Activated CD8-positive, alpha-beta T cell treated with anti-CD3 and anti-CD28 coated beads for 36 hours (primary cell): ENCODE measurements at regions not wholly inside any gene's neighbourhood (a gene's known extent, or its start where the extent isn't known, plus 50 kb on each side); places are given as distances from the start of the nearest gene placed in this dataset.

Experiments used
- ATAC-seq: fragments of 200-7000 bp; cut with Tn5 transposase; one replicate; pipeline ENCODE4 v1.10.0; 2021; ENCODE audit warnings: mild to moderate bottlenecking, moderate library complexity
- CTCF ChIA-PET: fragments of 350-600 bp; sonication (Branson Sonifier 250); formaldehyde crosslinking; loops from one replicate; lab custom pipeline; 2021; ENCODE audit warnings: antibody characterized with exemption; lab: Charles Lee
- POLR2A ChIA-PET: fragments of 350-600 bp; sonication (Branson Sonifier 250); formaldehyde crosslinking; loops from one replicate; lab custom pipeline; 2021; ENCODE audit warnings: antibody characterized with exemption; lab: Charles Lee
- DNase-seq: peaks from one replicate; pipeline ENCODE4 v3.0.0-alpha.2; 2020
- H3K27ac Mint-ChIP-seq: one replicate; pipeline ENCODE4 v1.8.0; 2021; ENCODE audit warnings: mild to moderate bottlenecking, mixed read lengths
- H3K27me3 Mint-ChIP-seq: one replicate; pipeline ENCODE4 v1.8.0; 2021; ENCODE audit warnings: mixed read lengths
- H3K36me3 Mint-ChIP-seq: one replicate; pipeline ENCODE4 v1.8.0; 2021; ENCODE audit warnings: low read depth, mixed read lengths
- H3K4me1 Mint-ChIP-seq: one replicate; pipeline ENCODE4 v1.8.0; 2021; ENCODE audit warnings: low read depth, mixed read lengths
- H3K4me3 Mint-ChIP-seq: one replicate; pipeline ENCODE4 v1.8.0; 2021; ENCODE audit warnings: mild to moderate bottlenecking, moderate library complexity, mixed read lengths
- H3K9me3 Mint-ChIP-seq: one replicate; pipeline ENCODE4 v1.8.0; 2021; ENCODE audit warnings: mixed read lengths
- intact Hi-C: fragments of 100-400 bp; cut with micrococcal nuclease; formaldehyde crosslinking; loops from one replicate; pipeline ENCODE4 v1.10.0; 2022
- TF ChIP-seq, protein P1 (sequence below): fragments of 200-600 bp; IDR thresholded peaks from one replicate; pipeline ENCODE4 v1.8.0; 2022; ENCODE audit warnings: antibody characterized with exemption, mild to moderate bottlenecking

DNA sequence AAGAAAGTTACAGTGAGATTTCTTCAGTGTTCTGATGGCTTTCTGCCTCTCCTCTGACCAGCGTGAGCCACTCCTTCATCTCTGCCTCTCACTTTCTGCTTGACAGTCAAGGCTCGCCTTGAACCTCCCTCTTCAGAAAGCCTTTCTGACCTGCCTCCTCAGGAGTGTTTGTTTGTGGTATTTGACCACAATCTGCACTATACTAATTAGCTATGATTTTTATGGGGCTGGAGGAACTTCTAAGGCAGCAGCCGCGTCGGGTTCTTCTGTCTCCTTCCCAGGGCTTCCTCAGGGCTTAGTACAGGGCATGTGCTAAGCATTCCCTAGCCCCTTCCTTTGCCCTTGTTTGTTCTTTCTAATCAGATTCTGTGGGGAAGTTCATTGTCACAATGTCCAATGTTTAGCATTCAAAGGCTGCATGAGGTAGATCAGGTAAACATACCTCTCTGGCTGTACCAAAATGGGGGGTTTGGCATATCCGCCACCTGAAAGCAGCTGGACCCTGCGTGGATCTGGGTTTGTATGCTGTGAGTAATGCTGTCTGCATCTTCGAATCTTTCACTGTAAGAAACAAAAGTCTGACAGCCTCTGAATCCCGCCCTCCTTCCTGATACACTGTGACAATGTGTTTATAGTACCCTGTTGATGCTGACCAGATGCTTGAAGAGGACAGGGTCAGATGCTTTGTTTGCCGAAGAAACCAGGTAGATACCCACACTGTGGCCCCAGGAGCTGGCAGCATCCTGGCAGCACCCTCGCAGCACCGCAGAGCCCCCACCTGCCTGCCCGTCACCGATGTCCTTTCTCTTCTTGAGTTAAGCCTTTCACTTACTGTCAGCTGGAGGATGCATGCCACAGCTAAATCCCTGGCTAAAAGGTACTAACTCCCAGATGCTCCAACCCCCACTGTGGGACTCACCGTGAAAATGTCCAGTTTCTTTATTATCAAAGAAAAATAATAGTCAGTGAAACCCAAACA lies 260.8 kb upstream of the HDAC4 start:
- Mint-ChIP-seq H3K36me3 (no peaks in the 10 kb centered on the region), H3K4me1 (no peaks in the 10 kb centered on the region), H3K4me3 (no peak overlapping the region), H3K27ac (no peak overlapping the region), H3K9me3 (no peaks in the 10 kb centered on the region), H3K27me3 (peaks cover 21% of the 10 kb centered on the region)
- POLR2A ChIA-PET, result no interaction called here
- CTCF ChIA-PET, result no interaction called here
- intact Hi-C loops, result no loop called here
- ATAC-seq, result no peak
- TF ChIP-seq, protein P1, sequence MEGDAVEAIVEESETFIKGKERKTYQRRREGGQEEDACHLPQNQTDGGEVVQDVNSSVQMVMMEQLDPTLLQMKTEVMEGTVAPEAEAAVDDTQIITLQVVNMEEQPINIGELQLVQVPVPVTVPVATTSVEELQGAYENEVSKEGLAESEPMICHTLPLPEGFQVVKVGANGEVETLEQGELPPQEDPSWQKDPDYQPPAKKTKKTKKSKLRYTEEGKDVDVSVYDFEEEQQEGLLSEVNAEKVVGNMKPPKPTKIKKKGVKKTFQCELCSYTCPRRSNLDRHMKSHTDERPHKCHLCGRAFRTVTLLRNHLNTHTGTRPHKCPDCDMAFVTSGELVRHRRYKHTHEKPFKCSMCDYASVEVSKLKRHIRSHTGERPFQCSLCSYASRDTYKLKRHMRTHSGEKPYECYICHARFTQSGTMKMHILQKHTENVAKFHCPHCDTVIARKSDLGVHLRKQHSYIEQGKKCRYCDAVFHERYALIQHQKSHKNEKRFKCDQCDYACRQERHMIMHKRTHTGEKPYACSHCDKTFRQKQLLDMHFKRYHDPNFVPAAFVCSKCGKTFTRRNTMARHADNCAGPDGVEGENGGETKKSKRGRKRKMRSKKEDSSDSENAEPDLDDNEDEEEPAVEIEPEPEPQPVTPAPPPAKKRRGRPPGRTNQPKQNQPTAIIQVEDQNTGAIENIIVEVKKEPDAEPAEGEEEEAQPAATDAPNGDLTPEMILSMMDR, result no peak
- DNase-seq, result no peak

- CTCF ChIA-PET, result interaction anchor here (0.7 kb wide), 1 partner anchor 11 kb away, joined by 3 read pairs; no protein-coding TSS in a partner anchor
- TF ChIP-seq, protein P1, result no peak
- ATAC-seq (no peak), DNase-seq (no peak)
- H3K27ac Mint-ChIP-seq, result no peak overlapping the region
- POLR2A ChIA-PET, result no interaction called here
- no peaks in the 10 kb centered on the region for H3K9me3 Mint-ChIP-seq
- H3K4me3 Mint-ChIP-seq, result no peak overlapping the region
- peaks cover 21% of the 10 kb centered on the region for H3K27me3 Mint-ChIP-seq
- no peaks in the 10 kb centered on the region for H3K36me3 Mint-ChIP-seq
- no peaks in the 10 kb centered on the region for H3K4me1 Mint-ChIP-seq
- intact Hi-C loops, result no loop called here
Observed at GRCh38 chr2:239660390-239661230, 259.8 kb upstream of the HDAC4 start.

- intact Hi-C loops, result no loop called here
- no peak overlapping the region for H3K4me3 Mint-ChIP-seq
- no peaks in the 10 kb centered on the region for H3K4me1 Mint-ChIP-seq
- no peak overlapping the region for H3K27ac Mint-ChIP-seq
- POLR2A ChIA-PET, result no interaction called here
- CTCF ChIA-PET, result interaction anchor here (0.7 kb wide), 1 partner anchor 14 kb away, joined by 3 read pairs; no protein-coding TSS in a partner anchor
- H3K27me3 Mint-ChIP-seq, result peaks cover 21% of the 10 kb centered on the region
- no peaks in the 10 kb centered on the region for H3K36me3 Mint-ChIP-seq
- TF ChIP-seq, protein P1, result no peak
- DNase-seq (no peak), ATAC-seq (no peak)
- no peaks in the 10 kb centered on the region for H3K9me3 Mint-ChIP-seq
Observed at GRCh38 chr2:239657992-239658391, 257.2 kb upstream of the HDAC4 start.

- H3K4me3 Mint-ChIP-seq, result no peak overlapping the region
- no peaks in the 10 kb centered on the region for H3K36me3 Mint-ChIP-seq
- H3K4me1 Mint-ChIP-seq, result no peaks in the 10 kb centered on the region
- H3K27me3 Mint-ChIP-seq, result peaks cover 19% of the 10 kb centered on the region
- ChIA-PET POLR2A (no interaction called here), CTCF (interaction anchor here (0.7 kb wide), 1 partner anchor 13 kb away, joined by 3 read pairs; no protein-coding TSS in a partner anchor)
- ATAC-seq, result no peak
- H3K9me3 Mint-ChIP-seq, result no peaks in the 10 kb centered on the region
- TF ChIP-seq, protein P1, result no peak
- intact Hi-C loops, result no loop called here
- no peak overlapping the region for H3K27ac Mint-ChIP-seq
- DNase-seq, result no peak
Observed at GRCh38 chr2:239657236-239657635, 256.4 kb upstream of the HDAC4 start.
